Suprapubic skin (tissue), 4 donors: ENCODE measurements at regions not wholly inside any gene's neighbourhood (a gene's known extent, or its start where the extent isn't known, plus 50 kb on each side); places are given as distances from the start of the nearest gene placed in this dataset.
"Not testable (repeated sequence)": the region's sequence is repeated elsewhere in the genome, so short reads cannot be mapped to it uniquely, and the experiment has no call there.

Experiments
- DNase-seq, 2 donors: peaks; one replicate each; pipeline ENCODE4 v3.0.0-alpha.2; 2019; ENCODE audit warnings: low spot score in 2 of 2
- H3K27ac ChIP-seq: fragments of 200-600 bp; sonication (generic); one replicate; pipeline ENCODE4 v1.5.1; 2019
- H3K27me3 ChIP-seq: fragments of 200-600 bp; sonication (generic); one replicate; pipeline ENCODE4 v1.5.1; 2019
- H3K36me3 ChIP-seq: fragments of 200-600 bp; sonication (generic); one replicate; pipeline ENCODE4 v1.5.1; 2019
- H3K4me1 ChIP-seq: fragments of 200-600 bp; sonication (generic); one replicate; pipeline ENCODE4 v1.5.1; 2019
- H3K4me3 ChIP-seq: fragments of 200-600 bp; sonication (generic); one replicate; pipeline ENCODE4 v1.5.1; 2019; ENCODE audit warnings: mild to moderate bottlenecking
- H3K9me3 ChIP-seq: fragments of 200-600 bp; sonication (generic); one replicate; pipeline ENCODE4 v1.5.1; 2019
- EP300 ChIP-seq: sonication (generic); formaldehyde crosslinking; IDR thresholded peaks from one replicate; pipeline ENCODE4 v1.6.1; 2017; ENCODE audit warnings: antibody characterized with exemption
- POLR2A ChIP-seq, 2 donors: fragments of 450-650 bp; IDR thresholded peaks; one replicate each; pipeline ENCODE4 v1.6.1; 2017; ENCODE audit warnings: antibody characterized with exemption in 2 of 2, mild to moderate bottlenecking in 2 of 2, moderate library complexity in 2 of 2
- POLR2AphosphoS5 ChIP-seq, 3 donors: sonication (generic); formaldehyde crosslinking; IDR thresholded peaks; one replicate each; pipeline ENCODE4 v1.6.1; 2017; ENCODE audit warnings: antibody characterized with exemption in 3 of 3
- WGBS: methylation state at CpG from one replicate; pipeline ENCODE4 v1.1.5; 2018; 5-methylcytosine and 5-hydroxymethylcytosine counted together
- TF ChIP-seq, protein P1 (sequence below), 2 donors: fragments of 200-600 bp in 1 of 2; fragments of 450-650 bp in 1 of 2; sonication (generic) in 1 of 2; IDR thresholded peaks; one replicate each; pipeline ENCODE4 v1.5.1; 2016 to 2019; ENCODE audit warnings: antibody characterized with exemption in 2 of 2, mild to moderate bottlenecking in 1 of 2, moderate library complexity in 1 of 2

DNA sequence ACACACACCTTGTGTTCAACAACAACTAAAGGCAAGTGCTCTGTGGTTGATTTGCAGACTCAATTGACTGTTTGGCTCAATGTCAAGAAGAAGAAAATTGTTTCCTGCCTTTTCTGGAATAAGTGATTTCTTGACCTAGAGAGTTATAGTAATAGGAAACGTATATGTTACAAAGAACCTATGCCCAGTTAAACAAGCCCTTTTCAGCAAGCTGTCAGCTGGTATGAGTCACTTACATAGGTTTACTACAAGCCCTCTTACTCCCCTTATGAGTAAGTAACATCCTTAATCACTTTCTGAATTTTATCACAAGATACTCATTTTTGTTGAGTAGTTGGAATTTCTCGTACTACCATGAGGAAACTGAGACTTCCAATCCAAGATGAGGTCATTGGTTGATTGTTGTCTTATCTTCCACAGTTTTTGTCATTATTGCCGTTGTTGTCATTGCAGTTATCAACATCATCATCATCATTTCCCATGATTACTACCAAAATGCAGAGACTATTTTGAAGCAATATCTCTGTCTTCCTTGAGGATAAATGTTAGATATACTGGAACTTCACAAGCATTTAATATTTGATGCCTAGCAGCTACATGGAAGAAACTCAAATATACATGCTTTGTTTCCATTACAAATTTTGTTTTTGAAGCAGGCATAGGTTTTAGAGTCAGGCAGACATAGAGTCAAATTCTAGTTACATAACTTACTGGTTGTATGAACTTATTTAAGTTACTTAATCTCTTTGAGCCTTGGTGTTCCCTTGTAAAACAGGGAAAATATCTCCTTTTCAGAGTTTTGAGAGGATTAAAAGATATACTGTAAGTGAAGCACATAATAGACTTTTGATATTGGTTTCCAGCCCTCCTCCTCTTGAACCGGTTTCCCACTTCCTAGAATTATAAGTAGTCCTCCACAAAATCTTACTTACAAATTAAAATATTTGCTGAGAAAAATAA is 106.0 kb downstream of the RAP2A start:
- Histone ChIP-seq H3K27ac (no peak overlapping the region), H3K4me1 (peaks cover 6% of the 10 kb centered on the region), H3K9me3 (no peaks in the 10 kb centered on the region), H3K27me3 (no peaks in the 10 kb centered on the region), H3K4me3 (no peak overlapping the region), H3K36me3 (no peaks in the 10 kb centered on the region)
- WGBS = 39% methylated on average over 4 of the region's 4 CpGs
- TF ChIP-seq POLR2A (IDR thresholded peaks at IDR 0.05) = no peak
- no peak for TF ChIP-seq EP300
- TF ChIP-seq, protein P1, sequence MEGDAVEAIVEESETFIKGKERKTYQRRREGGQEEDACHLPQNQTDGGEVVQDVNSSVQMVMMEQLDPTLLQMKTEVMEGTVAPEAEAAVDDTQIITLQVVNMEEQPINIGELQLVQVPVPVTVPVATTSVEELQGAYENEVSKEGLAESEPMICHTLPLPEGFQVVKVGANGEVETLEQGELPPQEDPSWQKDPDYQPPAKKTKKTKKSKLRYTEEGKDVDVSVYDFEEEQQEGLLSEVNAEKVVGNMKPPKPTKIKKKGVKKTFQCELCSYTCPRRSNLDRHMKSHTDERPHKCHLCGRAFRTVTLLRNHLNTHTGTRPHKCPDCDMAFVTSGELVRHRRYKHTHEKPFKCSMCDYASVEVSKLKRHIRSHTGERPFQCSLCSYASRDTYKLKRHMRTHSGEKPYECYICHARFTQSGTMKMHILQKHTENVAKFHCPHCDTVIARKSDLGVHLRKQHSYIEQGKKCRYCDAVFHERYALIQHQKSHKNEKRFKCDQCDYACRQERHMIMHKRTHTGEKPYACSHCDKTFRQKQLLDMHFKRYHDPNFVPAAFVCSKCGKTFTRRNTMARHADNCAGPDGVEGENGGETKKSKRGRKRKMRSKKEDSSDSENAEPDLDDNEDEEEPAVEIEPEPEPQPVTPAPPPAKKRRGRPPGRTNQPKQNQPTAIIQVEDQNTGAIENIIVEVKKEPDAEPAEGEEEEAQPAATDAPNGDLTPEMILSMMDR (IDR thresholded peaks at IDR 0.05) = no peak
- TF ChIP-seq POLR2AphosphoS5 (IDR thresholded peaks at IDR 0.05) = no peak
- no peak for DNase-seq

DNA sequence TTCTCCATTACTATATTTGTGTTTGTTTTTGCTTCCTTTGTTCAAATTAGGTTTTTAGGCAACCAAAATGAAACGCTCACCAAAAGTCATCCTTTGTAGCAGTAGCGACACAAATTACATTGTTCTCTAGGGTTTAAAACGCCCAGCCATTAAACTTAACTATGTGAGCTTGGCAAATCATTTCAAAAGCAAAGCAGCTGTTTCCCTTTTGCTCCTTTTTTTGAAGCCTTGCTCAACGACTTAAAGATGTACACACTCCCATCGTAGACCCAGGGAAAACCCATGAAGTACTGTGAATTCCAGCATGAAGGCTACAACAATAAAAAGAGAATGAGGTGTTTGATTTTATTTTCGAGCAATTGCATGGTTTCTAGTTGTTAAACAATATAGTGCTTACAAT is 106.7 kb downstream of the RAP2A start:
- WGBS = 30% methylated on average over 6 of the region's 6 CpGs
- Histone ChIP-seq H3K4me3 (no peak overlapping the region), H3K36me3 (no peaks in the 10 kb centered on the region), H3K27ac (no peak overlapping the region), H3K27me3 (no peaks in the 10 kb centered on the region), H3K4me1 (peaks cover 6% of the 10 kb centered on the region), H3K9me3 (no peaks in the 10 kb centered on the region)
- TF ChIP-seq POLR2AphosphoS5 (IDR thresholded peaks at IDR 0.05) = no peak
- no peak for DNase-seq

DNA sequence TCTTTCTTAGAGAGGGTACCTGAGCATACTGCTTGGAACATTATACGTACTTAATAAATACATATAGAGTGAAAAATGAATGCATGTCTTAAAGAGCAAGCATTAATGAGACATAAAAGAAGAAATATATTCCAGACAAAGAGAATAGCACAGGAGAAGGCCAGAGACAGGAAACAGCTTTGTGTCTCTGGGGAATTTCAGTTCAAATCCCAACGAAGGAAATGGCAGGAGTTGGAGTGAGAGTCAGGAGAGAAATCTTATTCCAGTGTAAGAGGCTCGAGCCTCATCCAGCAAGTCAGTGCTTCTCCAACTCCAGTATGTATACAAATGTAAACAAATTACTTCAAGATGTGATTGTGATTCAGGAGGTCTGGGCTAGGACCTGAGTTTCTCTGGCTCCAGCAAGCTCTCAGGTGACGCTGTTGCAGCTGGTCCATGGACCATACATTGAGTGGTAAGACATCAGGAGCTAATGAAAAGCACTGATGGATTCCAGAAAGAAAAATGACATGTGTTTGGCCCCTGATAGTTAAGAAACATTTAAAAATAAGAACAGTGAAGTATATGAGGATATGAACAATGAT is 108.2 kb downstream of the RAP2A start:
- Histone ChIP-seq H3K27me3 (no peaks in the 10 kb centered on the region), H3K4me1 (peaks cover 6% of the 10 kb centered on the region), H3K9me3 (no peaks in the 10 kb centered on the region), H3K36me3 (no peaks in the 10 kb centered on the region), H3K27ac (no peak overlapping the region), H3K4me3 (no peak overlapping the region)
- WGBS = 88% methylated on average over 3 of the region's 4 CpGs
- DNase-seq = no peak
- TF ChIP-seq, protein P1 (IDR thresholded peaks at IDR 0.05) = no peak
- no peak for TF ChIP-seq POLR2A (IDR thresholded peaks at IDR 0.05)
- TF ChIP-seq POLR2AphosphoS5 (IDR thresholded peaks at IDR 0.05) = no peak
- no peak for TF ChIP-seq EP300

DNA sequence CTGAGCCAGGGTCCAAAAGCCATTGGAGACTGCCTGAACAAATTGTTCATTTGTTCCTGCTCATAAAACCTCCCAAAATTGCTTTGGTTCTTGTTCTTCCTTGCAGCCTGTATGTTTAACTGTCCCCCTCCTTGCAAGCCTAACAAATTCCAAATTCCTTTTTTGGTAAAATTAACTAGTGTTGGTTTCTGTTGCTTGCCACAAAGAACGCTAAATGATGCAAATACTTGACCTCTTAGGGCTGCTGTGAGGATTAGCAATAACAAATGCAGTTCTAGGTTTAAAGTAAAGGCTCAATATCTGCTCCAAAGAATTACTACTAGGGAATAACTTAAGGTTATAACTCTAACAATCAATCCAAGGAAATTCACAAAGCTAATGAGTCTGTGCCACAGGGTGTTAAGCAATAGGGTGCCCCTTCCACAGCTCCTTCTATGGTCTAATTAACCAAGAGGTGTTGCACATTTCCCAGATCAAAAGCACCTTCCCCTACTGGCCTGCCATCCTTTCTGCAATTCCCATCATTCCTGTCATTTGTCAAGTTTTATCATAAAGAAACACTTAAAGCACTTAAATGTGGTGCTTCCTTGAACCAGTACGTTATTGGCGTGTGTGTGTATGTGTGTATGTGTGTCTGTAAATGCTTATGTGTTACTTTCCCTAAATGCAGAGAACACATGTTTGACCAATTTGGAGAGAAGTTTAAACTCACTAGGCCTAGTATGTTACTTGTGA is 110.2 kb downstream of the RAP2A start:
- DNase-seq = no peak
- TF ChIP-seq EP300 = no peak
- TF ChIP-seq POLR2AphosphoS5 (IDR thresholded peaks at IDR 0.05) = no peak
- no peak for TF ChIP-seq POLR2A (IDR thresholded peaks at IDR 0.05)
- TF ChIP-seq, protein P1 (IDR thresholded peaks at IDR 0.05) = no peak
- Histone ChIP-seq H3K4me1 (peaks cover 6% of the 10 kb centered on the region), H3K4me3 (no peak overlapping the region), H3K27me3 (no peaks in the 10 kb centered on the region), H3K9me3 (no peaks in the 10 kb centered on the region), H3K36me3 (no peaks in the 10 kb centered on the region), H3K27ac (no peak overlapping the region)
- 83% methylated on average over 3 of the region's 3 CpGs for WGBS

DNA sequence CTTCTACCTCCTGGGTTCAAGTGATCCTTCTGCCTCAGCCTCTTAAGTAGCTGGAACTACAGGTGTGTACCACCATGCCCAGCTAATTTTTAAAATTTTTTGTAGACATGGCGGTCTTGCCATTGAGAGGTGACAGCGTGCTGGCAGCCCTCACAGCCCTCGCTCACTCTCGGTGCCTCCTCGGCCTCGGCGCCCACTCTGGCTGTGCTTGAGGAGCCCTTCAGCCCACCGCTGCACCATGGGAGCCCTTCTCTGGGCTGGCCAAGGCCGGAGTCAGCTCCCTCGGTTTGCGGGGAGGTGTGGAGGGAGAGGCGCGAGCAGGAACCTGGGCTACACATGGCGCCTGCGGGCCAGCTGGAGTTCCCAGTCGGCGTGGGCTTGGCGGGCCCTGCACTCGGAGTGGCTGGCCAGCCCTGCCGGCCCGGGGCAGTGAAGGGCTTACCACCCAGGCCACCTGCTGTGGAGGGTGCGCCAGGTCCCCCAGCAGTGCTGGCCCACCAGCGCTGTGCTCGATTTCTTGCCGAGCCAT is 111.1 kb downstream of the RAP2A start:
- H3K27ac ChIP-seq, H3K36me3 ChIP-seq, H3K4me3 ChIP-seq, DNase-seq, H3K9me3 ChIP-seq, H3K4me1 ChIP-seq, H3K27me3 ChIP-seq: not testable (repeated sequence)
- WGBS = 97% methylated on average over 13 of the region's 25 CpGs

DNA sequence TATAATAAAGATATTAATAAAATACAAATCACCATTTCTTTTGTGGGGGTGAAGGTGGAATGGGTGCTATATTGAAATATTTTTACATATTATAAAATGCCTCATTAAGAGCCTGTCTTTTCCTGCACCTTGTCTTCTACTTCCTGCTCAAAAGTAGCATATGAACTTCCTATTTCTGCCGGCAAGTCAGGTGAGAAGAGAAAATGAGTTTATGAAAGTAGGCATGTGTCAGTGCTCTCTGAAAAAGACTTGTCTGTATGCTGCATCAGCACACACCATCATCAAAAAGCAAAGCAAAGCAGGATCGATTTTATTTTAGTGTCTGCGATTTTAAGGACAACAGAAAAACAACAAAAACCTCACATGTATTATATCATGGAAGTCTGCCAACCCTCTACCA is 114.2 kb downstream of the RAP2A start:
- 41% methylated on average over 3 of the region's 3 CpGs for WGBS
- Histone ChIP-seq H3K36me3 (no peaks in the 10 kb centered on the region), H3K4me3 (no peak overlapping the region), H3K27me3 (no peaks in the 10 kb centered on the region), H3K4me1 (no peaks in the 10 kb centered on the region), H3K27ac (peak overlapping the region; percentile 44), H3K9me3 (no peaks in the 10 kb centered on the region)
- no peak for DNase-seq
- TF ChIP-seq, protein P1 (IDR thresholded peaks at IDR 0.05) = no peak
- TF ChIP-seq POLR2A (IDR thresholded peaks at IDR 0.05) = no peak
- TF ChIP-seq POLR2AphosphoS5 (IDR thresholded peaks at IDR 0.05) = no peak
- no peak for TF ChIP-seq EP300
